ENCODE measurements at regions not wholly inside any gene's neighbourhood (a gene's known extent, or its start where the extent isn't known, plus 50 kb on each side); places are given as distances from the start of the nearest gene placed in this dataset.

- intact Hi-C loops (cut with DNase I): no loop called here
Observed at GRCh38 chr13:70889163-70889562, 780.9 kb upstream of the KLHL1 start.

GRCh38 chr13:70884196-70884595 is 775.9 kb upstream of the KLHL1 start:
- Histone ChIP-seq H3K36me3 (no peaks in the 10 kb centered on the region), H3K4me3 (no peak overlapping the region), H3K4me1 (no peaks in the 10 kb centered on the region), H3K27ac (no peak overlapping the region), H3K9me3 (no peaks in the 10 kb centered on the region), H3K27me3 (no peaks in the 10 kb centered on the region)
- intact Hi-C loops (cut with DNase I): no loop called here
- TF ChIP-seq POLR2A (IDR thresholded peaks at IDR 0.05): no peak
- no peak for TF ChIP-seq POLR2AphosphoS5 (IDR thresholded peaks at IDR 0.05; ENCODE audit: insufficient read depth in 1 of 2, low read depth in 1 of 2)
- DNase-seq (ENCODE audit: extremely low spot score in 2 of 2): no peak

More at GRCh38 chr13:70889163-70889562, 780.9 kb upstream of the KLHL1 start:
- H3K4me1 ChIP-seq: no peaks in the 10 kb centered on the region
- no peaks in the 10 kb centered on the region for H3K9me3 ChIP-seq
- H3K36me3 ChIP-seq: no peaks in the 10 kb centered on the region
- no peak overlapping the region for H3K4me3 ChIP-seq
- no peaks in the 10 kb centered on the region for H3K27me3 ChIP-seq
- DNase-seq (ENCODE audit: extremely low spot score in 2 of 2): no peak
- no peak overlapping the region for H3K27ac ChIP-seq
- TF ChIP-seq POLR2AphosphoS5 (IDR thresholded peaks at IDR 0.05; ENCODE audit: insufficient read depth in 1 of 2, low read depth in 1 of 2): no peak

- H3K9me3 ChIP-seq: no peaks in the 10 kb centered on the region
- no peak overlapping the region for H3K27ac ChIP-seq
- no peaks in the 10 kb centered on the region for H3K4me1 ChIP-seq
- no peaks in the 10 kb centered on the region for H3K36me3 ChIP-seq
- intact Hi-C loops (cut with DNase I): no loop called here
- H3K4me3 ChIP-seq: no peak overlapping the region
- TF ChIP-seq CTCF (IDR thresholded peaks at IDR 0.05) (no peak), POLR2AphosphoS5 (IDR thresholded peaks at IDR 0.05; ENCODE audit: insufficient read depth in 1 of 2, low read depth in 1 of 2) (no peak), POLR2A (IDR thresholded peaks at IDR 0.05) (no peak)
- H3K27me3 ChIP-seq: no peaks in the 10 kb centered on the region
- no peak for DNase-seq (ENCODE audit: extremely low spot score in 2 of 2)
Observed at GRCh38 chr13:70874636-70875035, 766.4 kb upstream of the KLHL1 start.

- H3K27me3 ChIP-seq: no peaks in the 10 kb centered on the region
- intact Hi-C loops (cut with DNase I): no loop called here
- no peaks in the 10 kb centered on the region for H3K9me3 ChIP-seq
- TF ChIP-seq CTCF (IDR thresholded peaks at IDR 0.05) (no peak), POLR2AphosphoS5 (IDR thresholded peaks at IDR 0.05; ENCODE audit: insufficient read depth in 1 of 2, low read depth in 1 of 2) (no peak), POLR2A (IDR thresholded peaks at IDR 0.05) (no peak)
- no peaks in the 10 kb centered on the region for H3K36me3 ChIP-seq
- no peak overlapping the region for H3K27ac ChIP-seq
- no peaks in the 10 kb centered on the region for H3K4me1 ChIP-seq
- no peak overlapping the region for H3K4me3 ChIP-seq
- no peak for DNase-seq (ENCODE audit: extremely low spot score in 2 of 2)
Observed at GRCh38 chr13:70864731-70865130, 756.5 kb upstream of the KLHL1 start.

GRCh38 chr13:70856711-70857110 is 748.5 kb upstream of the KLHL1 start:
- DNase-seq (ENCODE audit: extremely low spot score in 2 of 2): no peak
- Histone ChIP-seq H3K9me3 (no peaks in the 10 kb centered on the region), H3K4me1 (no peaks in the 10 kb centered on the region), H3K36me3 (no peaks in the 10 kb centered on the region), H3K27me3 (no peaks in the 10 kb centered on the region), H3K27ac (no peak overlapping the region), H3K4me3 (no peak overlapping the region)
- intact Hi-C loops (cut with DNase I): no loop called here
- TF ChIP-seq POLR2A (IDR thresholded peaks at IDR 0.05) (no peak), POLR2AphosphoS5 (IDR thresholded peaks at IDR 0.05; ENCODE audit: insufficient read depth in 1 of 2, low read depth in 1 of 2) (no peak), CTCF (IDR thresholded peaks at IDR 0.05) (no peak)

GRCh38 chr13:70856025-70856424 is 747.8 kb upstream of the KLHL1 start:
- no peak for DNase-seq (ENCODE audit: extremely low spot score in 2 of 2)
- no peak overlapping the region for H3K4me3 ChIP-seq
- intact Hi-C loops (cut with DNase I): no loop called here
- no peaks in the 10 kb centered on the region for H3K9me3 ChIP-seq
- H3K27me3 ChIP-seq: no peaks in the 10 kb centered on the region
- TF ChIP-seq POLR2A (IDR thresholded peaks at IDR 0.05) (no peak), POLR2AphosphoS5 (IDR thresholded peaks at IDR 0.05; ENCODE audit: insufficient read depth in 1 of 2, low read depth in 1 of 2) (no peak), CTCF (IDR thresholded peaks at IDR 0.05) (no peak)
- no peaks in the 10 kb centered on the region for H3K4me1 ChIP-seq
- H3K36me3 ChIP-seq: no peaks in the 10 kb centered on the region
- no peak overlapping the region for H3K27ac ChIP-seq
